ENCODE measurements at regions not wholly inside any gene's neighbourhood (a gene's known extent, or its start where the extent isn't known, plus 50 kb on each side); places are given as distances from the start of the nearest gene placed in this dataset.

DNA sequence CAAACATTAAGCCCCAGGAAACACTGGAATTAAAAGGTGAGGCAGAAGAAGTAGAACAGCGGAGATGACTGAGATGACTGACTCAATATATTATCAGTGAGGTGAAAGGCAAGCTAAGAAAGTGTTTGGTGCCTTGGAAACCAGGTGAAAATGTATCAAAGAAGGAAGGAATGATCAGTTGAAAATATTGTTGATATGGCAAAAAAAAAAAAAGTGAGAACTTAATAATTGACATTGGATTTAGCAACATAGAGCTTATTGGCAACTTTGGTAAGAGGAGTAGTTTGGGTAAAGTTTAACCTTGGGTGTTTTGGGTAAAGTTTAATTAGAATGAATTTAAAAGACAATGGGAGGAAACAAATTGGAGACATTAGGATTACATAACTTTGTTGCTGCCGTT, 127.7 kb upstream of the MYOCD start:
- no peak for TF ChIP-seq POLR2A (IDR thresholded peaks at IDR 0.05)
- TF ChIP-seq, protein P1, sequence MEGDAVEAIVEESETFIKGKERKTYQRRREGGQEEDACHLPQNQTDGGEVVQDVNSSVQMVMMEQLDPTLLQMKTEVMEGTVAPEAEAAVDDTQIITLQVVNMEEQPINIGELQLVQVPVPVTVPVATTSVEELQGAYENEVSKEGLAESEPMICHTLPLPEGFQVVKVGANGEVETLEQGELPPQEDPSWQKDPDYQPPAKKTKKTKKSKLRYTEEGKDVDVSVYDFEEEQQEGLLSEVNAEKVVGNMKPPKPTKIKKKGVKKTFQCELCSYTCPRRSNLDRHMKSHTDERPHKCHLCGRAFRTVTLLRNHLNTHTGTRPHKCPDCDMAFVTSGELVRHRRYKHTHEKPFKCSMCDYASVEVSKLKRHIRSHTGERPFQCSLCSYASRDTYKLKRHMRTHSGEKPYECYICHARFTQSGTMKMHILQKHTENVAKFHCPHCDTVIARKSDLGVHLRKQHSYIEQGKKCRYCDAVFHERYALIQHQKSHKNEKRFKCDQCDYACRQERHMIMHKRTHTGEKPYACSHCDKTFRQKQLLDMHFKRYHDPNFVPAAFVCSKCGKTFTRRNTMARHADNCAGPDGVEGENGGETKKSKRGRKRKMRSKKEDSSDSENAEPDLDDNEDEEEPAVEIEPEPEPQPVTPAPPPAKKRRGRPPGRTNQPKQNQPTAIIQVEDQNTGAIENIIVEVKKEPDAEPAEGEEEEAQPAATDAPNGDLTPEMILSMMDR (IDR thresholded peaks at IDR 0.05), result no peak
